ENCODE measurements at regions not wholly inside any gene's neighbourhood (a gene's known extent, or its start where the extent isn't known, plus 50 kb on each side); places are given as distances from the start of the nearest gene placed in this dataset.

DNA sequence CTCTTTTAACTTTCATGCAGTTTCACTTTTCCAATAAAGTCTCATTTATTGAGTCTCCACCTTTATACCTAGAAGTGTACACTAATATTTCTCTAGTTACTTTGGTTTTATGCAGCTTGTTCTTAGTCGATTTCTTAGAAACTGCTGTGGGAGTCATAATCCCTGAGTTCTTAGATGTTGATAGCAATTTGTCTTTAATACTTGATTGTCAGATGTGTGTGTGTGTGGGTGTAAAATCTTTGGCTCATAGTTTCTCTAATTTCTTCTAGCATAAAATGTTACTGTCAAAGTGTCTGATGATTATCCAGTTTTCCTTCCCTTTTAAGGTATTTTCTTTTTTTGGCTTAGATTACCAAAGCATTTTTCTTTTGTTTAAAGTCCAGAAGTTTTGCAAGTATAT lies 473.8 kb upstream of the PTCHD4 start:
- Histone ChIP-seq H3K27ac (no peak overlapping the region), H3K9me3 (no peaks in the 10 kb centered on the region), H3K27me3 (no peaks in the 10 kb centered on the region), H3K36me3 (no peaks in the 10 kb centered on the region), H3K4me1 (no peaks in the 10 kb centered on the region), H3K4me3 (no peak overlapping the region)
- 56 to 66% methylated on average over 1 of the region's 1 CpG for WGBS, 2 donors
- DNase-seq (no peak), ATAC-seq (ENCODE audit: low FRiP score in 2 of 2) (no peak)
- TF ChIP-seq, protein P1, sequence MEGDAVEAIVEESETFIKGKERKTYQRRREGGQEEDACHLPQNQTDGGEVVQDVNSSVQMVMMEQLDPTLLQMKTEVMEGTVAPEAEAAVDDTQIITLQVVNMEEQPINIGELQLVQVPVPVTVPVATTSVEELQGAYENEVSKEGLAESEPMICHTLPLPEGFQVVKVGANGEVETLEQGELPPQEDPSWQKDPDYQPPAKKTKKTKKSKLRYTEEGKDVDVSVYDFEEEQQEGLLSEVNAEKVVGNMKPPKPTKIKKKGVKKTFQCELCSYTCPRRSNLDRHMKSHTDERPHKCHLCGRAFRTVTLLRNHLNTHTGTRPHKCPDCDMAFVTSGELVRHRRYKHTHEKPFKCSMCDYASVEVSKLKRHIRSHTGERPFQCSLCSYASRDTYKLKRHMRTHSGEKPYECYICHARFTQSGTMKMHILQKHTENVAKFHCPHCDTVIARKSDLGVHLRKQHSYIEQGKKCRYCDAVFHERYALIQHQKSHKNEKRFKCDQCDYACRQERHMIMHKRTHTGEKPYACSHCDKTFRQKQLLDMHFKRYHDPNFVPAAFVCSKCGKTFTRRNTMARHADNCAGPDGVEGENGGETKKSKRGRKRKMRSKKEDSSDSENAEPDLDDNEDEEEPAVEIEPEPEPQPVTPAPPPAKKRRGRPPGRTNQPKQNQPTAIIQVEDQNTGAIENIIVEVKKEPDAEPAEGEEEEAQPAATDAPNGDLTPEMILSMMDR (IDR thresholded peaks at IDR 0.05) = no peak
- TF ChIP-seq POLR2AphosphoS5 (IDR thresholded peaks at IDR 0.05) (no peak), EP300 (IDR thresholded peaks at IDR 0.05) (no peak), POLR2A (IDR thresholded peaks at IDR 0.05) (no peak)

DNA sequence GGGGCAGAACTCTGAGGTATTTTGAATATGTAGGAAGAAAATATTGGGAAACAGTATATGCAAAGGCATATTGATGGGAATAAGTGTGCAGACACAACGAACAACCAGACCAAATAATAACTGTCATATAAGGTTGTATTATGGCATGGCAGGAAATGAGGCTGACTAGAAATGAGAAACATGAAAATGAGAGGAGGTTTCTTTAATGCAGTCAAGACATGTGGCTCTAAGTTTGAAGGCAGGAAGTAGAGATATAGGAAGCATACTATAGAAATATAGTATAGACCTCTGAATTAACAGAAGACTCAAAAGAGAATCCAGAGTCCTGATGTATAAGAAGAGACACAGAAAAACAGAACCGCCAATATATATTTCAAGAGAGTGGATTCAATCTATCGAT lies 459.7 kb upstream of the PTCHD4 start:
- Histone ChIP-seq H3K4me1 (no peaks in the 10 kb centered on the region), H3K27me3 (no peaks in the 10 kb centered on the region), H3K36me3 (no peaks in the 10 kb centered on the region), H3K9me3 (no peaks in the 10 kb centered on the region), H3K27ac (no peak overlapping the region), H3K4me3 (no peak overlapping the region)
- DNase-seq (no peak), ATAC-seq (ENCODE audit: low FRiP score in 2 of 2) (no peak)
- TF ChIP-seq POLR2AphosphoS5 (IDR thresholded peaks at IDR 0.05) = no peak
- TF ChIP-seq EP300 (IDR thresholded peaks at IDR 0.05) = no peak
- no peak for TF ChIP-seq POLR2A (IDR thresholded peaks at IDR 0.05)
- TF ChIP-seq, protein P1 (IDR thresholded peaks at IDR 0.05) = no peak
- WGBS, 2 donors = 91 to 97% methylated on average over 3 of the region's 3 CpGs

DNA sequence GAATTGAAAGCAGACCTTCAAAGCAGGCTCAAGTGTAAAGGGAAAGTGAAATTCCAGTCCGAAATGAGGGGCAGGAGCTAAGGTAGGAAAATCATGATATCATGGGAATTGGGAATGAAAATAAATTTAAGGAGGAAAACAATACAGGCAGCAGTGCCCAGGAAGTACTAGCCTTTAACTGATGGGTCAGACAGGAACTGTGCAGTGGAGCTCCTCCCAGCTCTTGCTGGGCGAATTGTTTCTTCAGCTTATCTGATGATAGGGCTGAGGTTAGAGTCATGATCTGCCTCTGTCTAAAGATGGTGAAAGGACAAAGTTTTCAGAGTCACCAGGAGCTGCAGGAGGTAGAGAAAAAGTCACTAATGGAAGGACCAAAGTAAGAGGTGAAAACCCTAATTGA lies 457.9 kb upstream of the PTCHD4 start:
- 48 to 51% methylated on average over 2 of the region's 2 CpGs for WGBS, 2 donors
- Histone ChIP-seq H3K27ac (no peak overlapping the region), H3K27me3 (no peaks in the 10 kb centered on the region), H3K4me1 (no peaks in the 10 kb centered on the region), H3K36me3 (no peaks in the 10 kb centered on the region), H3K9me3 (no peaks in the 10 kb centered on the region), H3K4me3 (no peak overlapping the region)
- ATAC-seq (ENCODE audit: low FRiP score in 2 of 2) (no peak), DNase-seq (no peak)
- TF ChIP-seq EP300 (IDR thresholded peaks at IDR 0.05) = no peak
- TF ChIP-seq, protein P1 (IDR thresholded peaks at IDR 0.05) = no peak
- TF ChIP-seq POLR2AphosphoS5 (IDR thresholded peaks at IDR 0.05) = no peak
- TF ChIP-seq POLR2A (IDR thresholded peaks at IDR 0.05) = no peak

DNA sequence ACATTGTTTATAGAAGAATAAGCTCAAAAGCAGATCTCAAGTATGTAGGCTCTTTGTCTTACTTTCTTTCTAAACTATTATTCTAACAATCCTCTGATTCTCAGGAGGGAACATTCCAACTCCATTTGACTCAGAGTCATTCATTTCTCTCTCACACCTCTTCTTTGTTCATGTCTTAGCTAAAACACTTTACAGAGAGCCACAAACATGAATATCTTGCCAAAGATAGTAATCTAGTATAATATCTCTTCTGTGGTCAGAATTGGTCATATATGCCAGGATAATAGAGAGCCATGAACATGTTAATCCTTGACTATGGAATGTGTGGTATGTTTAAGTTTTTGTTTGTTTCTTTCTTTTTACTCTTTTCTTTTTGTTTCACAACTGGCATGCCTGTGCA lies 456.0 kb upstream of the PTCHD4 start:
- Histone ChIP-seq H3K27ac (no peak overlapping the region), H3K36me3 (no peaks in the 10 kb centered on the region), H3K4me1 (no peaks in the 10 kb centered on the region), H3K27me3 (no peaks in the 10 kb centered on the region), H3K4me3 (no peak overlapping the region), H3K9me3 (no peaks in the 10 kb centered on the region)
- no peak for TF ChIP-seq EP300 (IDR thresholded peaks at IDR 0.05)
- TF ChIP-seq, protein P1 (IDR thresholded peaks at IDR 0.05) = no peak
- no peak for TF ChIP-seq POLR2A (IDR thresholded peaks at IDR 0.05)
- TF ChIP-seq POLR2AphosphoS5 (IDR thresholded peaks at IDR 0.05) = no peak
- DNase-seq (no peak), ATAC-seq (ENCODE audit: low FRiP score in 2 of 2) (no peak)

DNA sequence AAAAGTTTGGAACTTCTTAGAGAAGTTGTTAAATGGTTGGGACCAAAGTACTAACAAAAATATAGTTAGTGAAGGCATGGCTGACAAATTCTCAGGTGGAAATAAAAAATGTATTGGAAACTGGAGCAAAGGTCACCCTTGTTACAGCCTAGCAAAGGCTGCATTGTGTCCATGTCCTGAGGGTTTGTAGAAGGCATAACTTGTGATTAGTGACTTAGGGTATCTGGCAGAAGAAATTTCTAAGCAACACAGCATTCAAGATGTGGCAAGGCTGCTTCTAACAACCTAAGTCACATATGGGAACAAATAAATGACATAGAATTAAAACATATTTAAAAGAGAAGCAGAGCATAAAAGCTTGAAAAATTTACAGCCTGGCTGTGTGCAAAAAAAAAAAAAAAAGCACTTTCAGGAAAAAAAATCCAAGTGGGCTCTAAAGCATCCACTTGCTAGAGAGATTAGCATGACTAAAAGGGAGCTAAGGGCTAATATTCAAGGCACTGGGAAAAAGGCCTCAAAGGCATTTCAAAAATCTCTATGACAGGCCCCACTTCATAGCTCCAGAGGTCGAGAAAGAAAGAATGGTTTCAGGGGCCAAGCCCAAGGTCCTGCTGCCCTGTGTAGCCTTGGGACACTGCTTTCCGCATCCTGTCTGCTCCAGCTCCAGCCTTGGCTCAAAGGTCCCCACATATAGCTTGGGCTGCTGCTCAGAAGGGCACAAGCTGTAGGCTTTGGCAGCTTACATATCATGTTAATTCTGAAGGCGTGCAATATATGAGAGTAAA lies 453.2 kb upstream of the PTCHD4 start:
- no peaks in the 10 kb centered on the region for H3K4me1 ChIP-seq
- no peaks in the 10 kb centered on the region for H3K36me3 ChIP-seq
- no peaks in the 10 kb centered on the region for H3K9me3 ChIP-seq
- DNase-seq (no peak), ATAC-seq (ENCODE audit: low FRiP score in 2 of 2) (no peak)
- no peak overlapping the region for H3K27ac ChIP-seq
- H3K4me3 ChIP-seq = no peak overlapping the region
- TF ChIP-seq POLR2AphosphoS5 (IDR thresholded peaks at IDR 0.05) = no peak
- no peak for TF ChIP-seq POLR2A (IDR thresholded peaks at IDR 0.05)
- no peak for TF ChIP-seq EP300 (IDR thresholded peaks at IDR 0.05)
- TF ChIP-seq, protein P1 (IDR thresholded peaks at IDR 0.05) = no peak
- 82% methylated on average over 3 of the region's 3 CpGs for WGBS, 2 donors
- H3K27me3 ChIP-seq = no peaks in the 10 kb centered on the region
